ENCODE measurements at regions not wholly inside any gene's neighbourhood (a gene's known extent, or its start where the extent isn't known, plus 50 kb on each side); places are given as distances from the start of the nearest gene placed in this dataset.

DNA sequence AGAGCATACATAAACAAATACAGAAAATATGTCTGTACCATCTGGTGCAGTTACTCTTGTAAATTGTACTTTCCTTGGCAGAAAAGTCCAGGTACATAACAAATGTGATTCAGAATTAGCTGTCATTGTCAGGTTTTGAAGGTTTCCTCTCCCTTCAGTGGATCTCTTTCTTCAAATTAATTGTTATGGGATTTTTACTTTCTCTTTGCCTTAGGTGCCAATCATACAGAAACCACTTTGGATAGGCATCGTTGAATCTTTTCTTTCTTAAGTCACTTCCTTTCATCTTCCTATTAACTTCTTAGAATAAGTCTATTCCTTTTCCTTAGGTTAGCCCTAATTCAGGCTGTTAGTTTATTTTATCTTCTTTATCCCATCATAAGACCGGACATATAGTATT, 1992.1 kb upstream of the IGFBP7 start:
- H4K20me1 ChIP-seq (replicated peaks; ENCODE audit: control insufficient read depth, extremely low read depth, insufficient read depth, low read length) = no peaks in the 10 kb centered on the region
- TF ChIP-seq JUN (IDR thresholded peaks at IDR 0.05; ENCODE audit: borderline replicate concordance, insufficient read depth, insufficient read length, low read depth) (no peak), GATA2 (IDR thresholded peaks at IDR 0.05; ENCODE audit: insufficient read depth, insufficient read length, low read depth, low read length) (no peak), CTCF (IDR thresholded peaks at IDR 0.05; ENCODE audit: extremely low read depth in 1 of 2, insufficient read depth in 1 of 2, low read depth in 1 of 2, low read length in 2 of 2) (no peak), MAX (IDR thresholded peaks at IDR 0.05; ENCODE audit: insufficient read depth, insufficient read length) (no peak), EZH2 (IDR thresholded peaks at IDR 0.05; ENCODE audit: borderline replicate concordance, low read depth, low read length, severe bottlenecking) (no peak), POLR2AphosphoS5 (IDR thresholded peaks at IDR 0.05; ENCODE audit: insufficient read depth, low read depth, low read length) (no peak), POLR2A (IDR thresholded peaks at IDR 0.05; ENCODE audit: low read depth, low read length) (no peak), MYC (IDR thresholded peaks at IDR 0.05; ENCODE audit: low read depth, low read length) (no peak), FOS (IDR thresholded peaks at IDR 0.05; ENCODE audit: borderline replicate concordance, insufficient read depth, low read length) (no peak)
- no peaks in the 10 kb centered on the region for H3K4me1 ChIP-seq (ENCODE audit: control insufficient read depth, extremely low read depth, insufficient read depth, low read length)
- intact Hi-C loops (cut with micrococcal nuclease) (no loop called here), dilution Hi-C loops (cut with MboI; ENCODE audit: extremely low pct_ligation_motif_present, low sequenced_read_pairs) (no loop called here)
- no peak overlapping the region for H3K27ac ChIP-seq (ENCODE audit: insufficient read depth, low read depth, low read length)
- no peaks in the 10 kb centered on the region for H3K9me3 ChIP-seq (replicated peaks; ENCODE audit: control insufficient read depth, insufficient read depth, low read length)
- no TSS peak for BruUV-seq (replicated peaks)
- ChIA-PET CTCF (no interaction called here), POLR2A (no interaction called here)
- no peak overlapping the region for H3K9ac ChIP-seq (replicated peaks; ENCODE audit: extremely low read depth, insufficient read depth, low read length)
- FAIRE-seq (no peak), DNase-seq (ENCODE audit: low read depth, low spot score) (no peak)
- no peak overlapping the region for H3K4me2 ChIP-seq (ENCODE audit: insufficient read depth, low read length)
- no peaks in the 10 kb centered on the region for H3K27me3 ChIP-seq (ENCODE audit: control insufficient read depth in 2 of 2, insufficient read depth in 2 of 2, low read length in 2 of 2)
- no peaks in the 10 kb centered on the region for H3K79me2 ChIP-seq (ENCODE audit: control insufficient read depth, insufficient read depth, low read length)
- no peak overlapping the region for H3K4me3 ChIP-seq (replicated peaks in 1 of 3; ENCODE audit: insufficient read depth in 1 of 3, low read depth in 1 of 3, low read length in 3 of 3)
- H3K9me1 ChIP-seq (replicated peaks; ENCODE audit: control insufficient read depth, extremely low read depth, insufficient read depth, low read length) = no peaks in the 10 kb centered on the region
- H2AFZ ChIP-seq (ENCODE audit: low read depth, low read length) = no peak overlapping the region
- no peaks in the 10 kb centered on the region for H3K36me3 ChIP-seq (ENCODE audit: control insufficient read depth in 2 of 2, extremely low read depth in 1 of 2, insufficient read depth in 2 of 2, low read length in 2 of 2)
